Trophoblast cell (in vitro differentiated cells and primary cell): ENCODE measurements at regions not wholly inside any gene's neighbourhood (a gene's known extent, or its start where the extent isn't known, plus 50 kb on each side); places are given as distances from the start of the nearest gene placed in this dataset.

ENCODE experiments used
- DNase-seq, 2 donors: peaks; one replicate each; pipeline ENCODE4 v3.0.0-alpha.2; 2016
- H2AFZ ChIP-seq: 2 replicates; pipeline ENCODE4 v1.6.1; 2013; ENCODE audit warnings: low read length, moderate library complexity, mild to moderate bottlenecking; ENCODE audit not compliant: insufficient read depth, poor library complexity
- H2AK5ac ChIP-seq: 2 replicates; pipeline ENCODE4 v1.6.1; 2013; ENCODE audit warnings: mild to moderate bottlenecking, low read length
- H2BK120ac ChIP-seq: 2 replicates; pipeline ENCODE4 v1.6.1; 2013; ENCODE audit warnings: low read length, mild to moderate bottlenecking, moderate library complexity; ENCODE audit not compliant: insufficient read depth, poor library complexity
- H2BK12ac ChIP-seq: 2 replicates; pipeline ENCODE4 v1.6.1; 2013; ENCODE audit warnings: mild to moderate bottlenecking, low read length, moderate library complexity
- H2BK5ac ChIP-seq: 2 replicates; pipeline ENCODE4 v1.6.1; 2013; ENCODE audit warnings: low read length, low read depth, moderate library complexity, mild to moderate bottlenecking; ENCODE audit not compliant: poor library complexity
- H3K14ac ChIP-seq: 2 replicates; pipeline ENCODE4 v1.6.1; 2013; ENCODE audit warnings: mild to moderate bottlenecking, low read length
- H3K18ac ChIP-seq: 2 replicates; pipeline ENCODE4 v1.6.1; 2013; ENCODE audit warnings: mild to moderate bottlenecking, low read length
- H3K23ac ChIP-seq: 2 replicates; pipeline ENCODE4 v1.6.1; 2013; ENCODE audit warnings: low read length
- H3K27ac ChIP-seq: 2 replicates; pipeline ENCODE4 v1.5.1; 2013; ENCODE audit warnings: low read depth, mild to moderate bottlenecking, inconsistent platforms, low read length, moderate library complexity
- H3K27me3 ChIP-seq: 2 replicates; pipeline ENCODE4 v1.6.1; 2013; ENCODE audit warnings: inconsistent platforms, mild to moderate bottlenecking, low read length, moderate library complexity; ENCODE audit not compliant: insufficient read depth
- H3K36me3 ChIP-seq, 2 experiments: 1 replicate in 1 of 2; 2 replicates in 1 of 2; pipeline ENCODE4 v1.6.1; 2013; ENCODE audit warnings: low read length in 2 of 2, mild to moderate bottlenecking in 2 of 2, moderate library complexity in 1 of 2; ENCODE audit not compliant: insufficient read depth in 2 of 2, control insufficient read depth in 1 of 2
- H3K4ac ChIP-seq: 2 replicates; pipeline ENCODE4 v1.6.1; 2013; ENCODE audit warnings: low read depth, mild to moderate bottlenecking, low read length, moderate library complexity
- H3K4me1 ChIP-seq, 2 experiments: 1 replicate in 1 of 2; 2 replicates in 1 of 2; pipeline ENCODE4 v1.6.1; 2013; ENCODE audit warnings: low read length in 2 of 2, mild to moderate bottlenecking in 2 of 2, moderate library complexity in 1 of 2; ENCODE audit not compliant: insufficient read depth in 2 of 2, control insufficient read depth in 1 of 2
- H3K4me2 ChIP-seq: 2 replicates; pipeline ENCODE4 v1.6.1; 2013; ENCODE audit warnings: inconsistent platforms, mild to moderate bottlenecking, low read length, moderate library complexity
- H3K4me3 ChIP-seq: 2 replicates; pipeline ENCODE4 v1.5.1; 2013; ENCODE audit warnings: mild to moderate bottlenecking, low read depth, low read length, inconsistent platforms
- H3K79me1 ChIP-seq: one replicate; pipeline ENCODE4 v1.6.1; 2013; ENCODE audit warnings: low read length
- H3K79me2 ChIP-seq: 2 replicates; pipeline ENCODE4 v1.6.1; 2013; ENCODE audit warnings: low read length, mild to moderate bottlenecking; ENCODE audit not compliant: control insufficient read depth, insufficient read depth, poor library complexity
- H3K9ac ChIP-seq: 2 replicates; pipeline ENCODE4 v1.6.1; 2013; ENCODE audit warnings: mild to moderate bottlenecking, low read length
- H3K9me3 ChIP-seq: 2 replicates; pipeline ENCODE4 v1.6.1; 2013; ENCODE audit warnings: low read depth, mild to moderate bottlenecking, control low read depth, inconsistent platforms, low read length; ENCODE audit not compliant: insufficient read depth
- H4K12ac ChIP-seq: 2 replicates; pipeline ENCODE4 v1.6.1; 2013; ENCODE audit warnings: low read depth, mild to moderate bottlenecking, low read length, moderate library complexity
- H4K8ac ChIP-seq: 2 replicates; pipeline ENCODE4 v1.6.1; 2013; ENCODE audit warnings: low read depth, mild to moderate bottlenecking, low read length, moderate library complexity
- H4K91ac ChIP-seq: one replicate; pipeline ENCODE4 v1.6.1; 2013; ENCODE audit warnings: low read depth, mild to moderate bottlenecking, low read length, moderate library complexity
- WGBS: extraction: QIAGEN DNeasy Blood & Tissue Kit; methylation state at CpG from one replicate; pipeline ENCODE4 v1.1.7; 2013; ENCODE audit warnings: missing lambda C conversion rate; ENCODE audit not compliant: insufficient read length, insufficient coverage; ENCODE audit errors: extremely low coverage; 5-methylcytosine and 5-hydroxymethylcytosine counted together

- no peaks in the 10 kb centered on the region for H3K79me1 ChIP-seq
- H3K27me3 ChIP-seq: no peaks in the 10 kb centered on the region
- H3K4me3 ChIP-seq: no peak overlapping the region
- no peak overlapping the region for H3K27ac ChIP-seq
- no peak overlapping the region for H2AFZ ChIP-seq
- H3K4me2 ChIP-seq: no peak overlapping the region
- H3K4ac ChIP-seq: no peak overlapping the region
- no peak overlapping the region for H2BK5ac ChIP-seq
- H2BK120ac ChIP-seq: no peak overlapping the region
- H3K36me3 ChIP-seq: no peaks in the 10 kb centered on the region
- H3K4me1 ChIP-seq: no peaks in the 10 kb centered on the region
- no peak overlapping the region for H4K12ac ChIP-seq
- DNase-seq: no peak
- no peak overlapping the region for H2BK12ac ChIP-seq
- no peak overlapping the region for H3K9ac ChIP-seq
- peaks cover 34% of the 10 kb centered on the region for H3K9me3 ChIP-seq
- no peak overlapping the region for H4K8ac ChIP-seq
- H3K23ac ChIP-seq: no peak overlapping the region
- no CpG with 5 or more reads among the region's 17 CpGs for WGBS
- no peak overlapping the region for H3K18ac ChIP-seq
- no peak overlapping the region for H4K91ac ChIP-seq
- H3K79me2 ChIP-seq: no peaks in the 10 kb centered on the region
- H2AK5ac ChIP-seq: no peak overlapping the region
- no peak overlapping the region for H3K14ac ChIP-seq
Measured at GRCh38 chr15:20357481-20358065, 184.0 kb downstream of the GOLGA6L6 start.

GRCh38 chr15:20356911-20357480 is 184.6 kb downstream of the GOLGA6L6 start:
- H3K4ac ChIP-seq: no peak overlapping the region
- no peaks in the 10 kb centered on the region for H3K79me2 ChIP-seq
- no peak overlapping the region for H2AK5ac ChIP-seq
- H3K23ac ChIP-seq: no peak overlapping the region
- H3K4me1 ChIP-seq: no peaks in the 10 kb centered on the region
- H3K9ac ChIP-seq: no peak overlapping the region
- H2BK5ac ChIP-seq: no peak overlapping the region
- H2BK12ac ChIP-seq: no peak overlapping the region
- H3K4me3 ChIP-seq: no peak overlapping the region
- no peaks in the 10 kb centered on the region for H3K27me3 ChIP-seq
- H3K9me3 ChIP-seq: peaks cover 39% of the 10 kb centered on the region
- H4K12ac ChIP-seq: no peak overlapping the region
- no peak overlapping the region for H3K27ac ChIP-seq
- H3K14ac ChIP-seq: no peak overlapping the region
- H3K4me2 ChIP-seq: no peak overlapping the region
- H3K36me3 ChIP-seq: no peaks in the 10 kb centered on the region
- H4K8ac ChIP-seq: no peak overlapping the region
- no peak overlapping the region for H2BK120ac ChIP-seq
- H4K91ac ChIP-seq: no peak overlapping the region
- H3K79me1 ChIP-seq: no peaks in the 10 kb centered on the region
- WGBS: no CpG with 5 or more reads among the region's 18 CpGs
- no peak overlapping the region for H3K18ac ChIP-seq
- no peak overlapping the region for H2AFZ ChIP-seq
- DNase-seq: no peak

- Histone ChIP-seq H3K9ac (no peak overlapping the region), H3K79me2 (no peaks in the 10 kb centered on the region), H2AFZ (no peak overlapping the region), H3K4me1 (no peaks in the 10 kb centered on the region), H2BK12ac (no peak overlapping the region), H3K4ac (no peak overlapping the region), H2BK120ac (no peak overlapping the region), H4K12ac (no peak overlapping the region), H3K23ac (no peak overlapping the region), H3K4me2 (no peak overlapping the region), H3K36me3 (no peaks in the 10 kb centered on the region), H3K9me3 (peaks cover 43% of the 10 kb centered on the region), H3K18ac (no peak overlapping the region), H3K14ac (no peak overlapping the region), H4K8ac (no peak overlapping the region), H3K4me3 (no peak overlapping the region), H3K27me3 (no peaks in the 10 kb centered on the region), H4K91ac (no peak overlapping the region), H2AK5ac (no peak overlapping the region), H2BK5ac (no peak overlapping the region), H3K27ac (no peak overlapping the region), H3K79me1 (no peaks in the 10 kb centered on the region)
- DNase-seq: peak; percentile 63 to 96
- no CpG with 5 or more reads among the region's 17 CpGs for WGBS
Measured at GRCh38 chr15:20356444-20356910, 185.1 kb downstream of the GOLGA6L6 start.

GRCh38 chr15:20355256-20355868 is 186.2 kb downstream of the GOLGA6L6 start:
- Histone ChIP-seq H3K79me1 (no peaks in the 10 kb centered on the region), H2BK5ac (no peak overlapping the region), H3K18ac (no peak overlapping the region), H3K4ac (no peak overlapping the region), H3K14ac (no peak overlapping the region), H3K4me2 (no peak overlapping the region), H3K23ac (no peak overlapping the region), H3K27me3 (no peaks in the 10 kb centered on the region), H3K4me3 (no peak overlapping the region), H3K9ac (no peak overlapping the region), H3K4me1 (no peaks in the 10 kb centered on the region), H3K27ac (no peak overlapping the region), H2BK12ac (no peak overlapping the region), H2BK120ac (no peak overlapping the region), H3K36me3 (no peaks in the 10 kb centered on the region), H4K12ac (no peak overlapping the region), H2AK5ac (no peak overlapping the region), H2AFZ (no peak overlapping the region), H3K79me2 (no peaks in the 10 kb centered on the region), H3K9me3 (peaks cover 53% of the 10 kb centered on the region), H4K91ac (no peak overlapping the region), H4K8ac (no peak overlapping the region)
- DNase-seq: no peak
- WGBS: no CpG with 5 or more reads among the region's 6 CpGs
